CD4-positive, CD25-positive, alpha-beta regulatory T cell (primary cell): ENCODE measurements at regions not wholly inside any gene's neighbourhood (a gene's known extent, or its start where the extent isn't known, plus 50 kb on each side); places are given as distances from the start of the nearest gene placed in this dataset.
A peak's percentile ranks its signal among the peaks of the same experiment; 100 is the strongest.

Experiments
- ATAC-seq, 2 donors: fragments of 150-1000 bp; cut with Tn5 transposase; one replicate each; pipeline ENCODE4 v1.10.0; 2021; ENCODE audit warnings: low read depth in 2 of 2, moderate number of reproducible peaks in 2 of 2, moderate library complexity in 1 of 2
- DNase-seq, 3 donors: peaks; one replicate each; pipeline versions ENCODE4 v3.0.0 to v3.0.0-alpha.2; 2012 to 2022; ENCODE audit warnings: mixed read lengths in 1 of 3
- H3K27ac ChIP-seq: one replicate; pipeline ENCODE4 v1.7.0; 2013; ENCODE audit warnings: mild to moderate bottlenecking, low read length; ENCODE audit not compliant: insufficient read depth, poor library complexity, severe bottlenecking
- H3K27me3 ChIP-seq: one replicate; pipeline ENCODE4 v1.7.0; 2013; ENCODE audit warnings: low read length; ENCODE audit not compliant: control insufficient read depth, insufficient read depth
- H3K36me3 ChIP-seq: one replicate; pipeline ENCODE4 v1.7.0; 2013; ENCODE audit warnings: mild to moderate bottlenecking, low read length, moderate library complexity; ENCODE audit not compliant: control insufficient read depth, insufficient read depth
- H3K4me1 ChIP-seq: 2 replicates; pipeline ENCODE4 v1.7.0; 2013; ENCODE audit warnings: mild to moderate bottlenecking, low read length; ENCODE audit not compliant: insufficient read depth, control insufficient read depth, poor library complexity, severe bottlenecking
- H3K4me3 ChIP-seq: one replicate; pipeline ENCODE4 v1.7.0; 2013; ENCODE audit warnings: low read depth, mild to moderate bottlenecking, low read length, moderate library complexity
- H3K9me3 ChIP-seq, 2 experiments: 1 replicate in 1 of 2; 2 replicates in 1 of 2; pipeline ENCODE4 v1.7.0; 2013; ENCODE audit warnings: low read length in 2 of 2, mild to moderate bottlenecking in 1 of 2, moderate library complexity in 1 of 2; ENCODE audit not compliant: control insufficient read depth in 2 of 2
- H3K27ac Mint-ChIP-seq, 3 donors: one replicate each; pipeline ENCODE4 v1.8.0; 2020 to 2022; ENCODE audit warnings: mild to moderate bottlenecking in 3 of 3, mixed read lengths in 3 of 3, moderate library complexity in 2 of 3
- H3K27me3 Mint-ChIP-seq: one replicate; pipeline ENCODE4 v1.8.0; 2022; ENCODE audit warnings: mild to moderate bottlenecking, mixed read lengths
- H3K36me3 Mint-ChIP-seq: one replicate; pipeline ENCODE4 v1.8.0; 2020; ENCODE audit warnings: mixed read lengths
- H3K4me1 Mint-ChIP-seq, 4 donors: one replicate each; pipeline ENCODE4 v1.8.0; 2020 to 2022; ENCODE audit warnings: mixed read lengths in 4 of 4, mild to moderate bottlenecking in 1 of 4
- H3K4me3 Mint-ChIP-seq, 4 donors: one replicate each; pipeline ENCODE4 v1.8.0; 2020 to 2022; ENCODE audit warnings: mild to moderate bottlenecking in 4 of 4, mixed read lengths in 4 of 4, moderate library complexity in 3 of 4
- H3K9me3 Mint-ChIP-seq, 7 donors: one replicate each; pipeline ENCODE4 v1.8.0; 2020 to 2022; ENCODE audit warnings: mixed read lengths in 7 of 7, mild to moderate bottlenecking in 3 of 7, moderate library complexity in 2 of 7

- Histone ChIP-seq H3K36me3 (no peaks in the 10 kb centered on the region), H3K4me1 (no peaks in the 10 kb centered on the region), H3K27me3 (no peaks in the 10 kb centered on the region), H3K9me3 (peaks cover 8 to 13% of the 10 kb centered on the region in 2 experiments), H3K27ac (no peak overlapping the region), H3K4me3 (no peak overlapping the region)
- Mint-ChIP-seq H3K4me1 (peaks cover 0 to 7% (median 2%) of the 10 kb centered on the region in 4 donors), H3K9me3 (peaks cover 0 to 14% (median 0%) of the 10 kb centered on the region in 7 donors), H3K27ac (no peak overlapping the region), H3K27me3 (peaks cover 17% of the 10 kb centered on the region), H3K4me3 (no peak overlapping the region), H3K36me3 (no peaks in the 10 kb centered on the region)
- ATAC-seq (no peak), DNase-seq (no peak)
Observed at GRCh38 chr12:124696693-124697476, 129.5 kb upstream of the NCOR2 start.

DNA sequence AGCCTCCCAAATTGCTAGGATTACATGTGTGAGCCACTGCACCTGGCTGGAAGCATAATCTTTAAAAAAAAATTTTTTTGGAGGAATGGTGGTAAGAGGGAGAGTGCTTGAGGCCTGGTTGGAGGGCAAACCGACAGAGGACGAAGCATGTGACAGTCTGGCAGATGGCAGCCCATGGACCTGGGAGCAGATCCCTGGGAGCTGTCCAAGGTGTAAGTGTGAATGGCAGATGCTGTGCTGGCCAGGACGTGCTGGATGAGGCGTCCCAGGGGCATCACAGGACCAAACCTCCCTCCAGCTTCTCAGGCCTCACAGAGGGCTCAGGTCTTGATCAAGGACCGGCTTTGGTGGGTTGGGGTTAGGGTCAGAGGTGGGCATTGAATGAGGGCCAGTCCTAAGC lies 128.4 kb upstream of the NCOR2 start:
- ATAC-seq (no peak), DNase-seq (no peak)
- H3K36me3 Mint-ChIP-seq = no peaks in the 10 kb centered on the region
- H3K4me1 Mint-ChIP-seq = peaks cover 0 to 7% (median 2%) of the 10 kb centered on the region in 4 donors
- H3K27ac Mint-ChIP-seq = no peak overlapping the region
- no peak overlapping the region for H3K4me3 Mint-ChIP-seq
- no peaks in the 10 kb centered on the region for H3K4me1 ChIP-seq
- H3K9me3 Mint-ChIP-seq = peaks cover 0 to 20% (median 0%) of the 10 kb centered on the region in 7 donors
- H3K4me3 ChIP-seq = no peak overlapping the region
- peaks cover 12% of the 10 kb centered on the region for H3K27me3 Mint-ChIP-seq
- no peak overlapping the region for H3K27ac ChIP-seq
- no peaks in the 10 kb centered on the region for H3K36me3 ChIP-seq
- H3K9me3 ChIP-seq = peaks cover 13 to 19% of the 10 kb centered on the region in 2 experiments
- peaks cover 2% of the 10 kb centered on the region for H3K27me3 ChIP-seq

GRCh38 chr12:124694846-124695497 lies 127.6 kb upstream of the NCOR2 start:
- no peak for DNase-seq
- no peaks in the 10 kb centered on the region for H3K4me1 ChIP-seq
- ATAC-seq = no peak
- peaks cover 0 to 7% (median 2%) of the 10 kb centered on the region in 4 donors for H3K4me1 Mint-ChIP-seq
- H3K27ac Mint-ChIP-seq = peak overlapping the region in 1 of 3 donors; percentile 52
- peaks cover 12% of the 10 kb centered on the region for H3K27me3 Mint-ChIP-seq
- H3K36me3 ChIP-seq = no peaks in the 10 kb centered on the region
- no peak overlapping the region for H3K4me3 ChIP-seq
- H3K27me3 ChIP-seq = peaks cover 2% of the 10 kb centered on the region
- H3K4me3 Mint-ChIP-seq = no peak overlapping the region
- peaks cover 0 to 20% (median 0%) of the 10 kb centered on the region in 7 donors for H3K9me3 Mint-ChIP-seq
- no peak overlapping the region for H3K27ac ChIP-seq
- peaks cover 13 to 19% of the 10 kb centered on the region in 2 experiments for H3K9me3 ChIP-seq
- H3K36me3 Mint-ChIP-seq = no peaks in the 10 kb centered on the region

DNA sequence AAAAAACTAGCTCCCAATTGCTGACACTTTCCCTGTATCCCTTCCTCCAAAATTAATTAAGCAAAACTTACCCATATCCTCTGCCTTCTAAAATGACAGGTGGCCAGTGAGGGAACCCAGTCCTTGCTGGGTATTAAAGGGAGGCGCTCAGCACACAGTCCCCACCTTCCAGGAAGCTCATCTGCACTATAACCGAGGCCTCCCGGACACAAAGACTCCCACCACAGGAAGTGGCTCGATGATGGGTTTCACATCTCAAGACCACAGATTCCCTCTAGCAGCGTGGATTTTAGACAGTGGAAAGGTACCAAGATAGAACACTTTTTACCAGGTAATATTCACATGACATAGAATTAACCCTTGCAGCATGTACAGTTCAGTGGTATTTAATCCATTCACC lies 126.8 kb upstream of the NCOR2 start:
- Histone ChIP-seq H3K27me3 (peaks cover 2% of the 10 kb centered on the region), H3K27ac (no peak overlapping the region), H3K4me3 (peak overlapping the region; percentile 19), H3K9me3 (peaks cover 13 to 19% of the 10 kb centered on the region in 2 experiments), H3K4me1 (no peaks in the 10 kb centered on the region), H3K36me3 (no peaks in the 10 kb centered on the region)
- DNase-seq (peak in 1 of 3 donors; percentile 12), ATAC-seq (no peak)
- Mint-ChIP-seq H3K27ac (peak overlapping the region in 1 of 3 donors; percentile 52), H3K4me1 (peaks cover 0 to 7% (median 2%) of the 10 kb centered on the region in 4 donors), H3K36me3 (no peaks in the 10 kb centered on the region), H3K27me3 (peaks cover 8% of the 10 kb centered on the region), H3K9me3 (peaks cover 0 to 20% (median 0%) of the 10 kb centered on the region in 7 donors), H3K4me3 (no peak overlapping the region)

DNA sequence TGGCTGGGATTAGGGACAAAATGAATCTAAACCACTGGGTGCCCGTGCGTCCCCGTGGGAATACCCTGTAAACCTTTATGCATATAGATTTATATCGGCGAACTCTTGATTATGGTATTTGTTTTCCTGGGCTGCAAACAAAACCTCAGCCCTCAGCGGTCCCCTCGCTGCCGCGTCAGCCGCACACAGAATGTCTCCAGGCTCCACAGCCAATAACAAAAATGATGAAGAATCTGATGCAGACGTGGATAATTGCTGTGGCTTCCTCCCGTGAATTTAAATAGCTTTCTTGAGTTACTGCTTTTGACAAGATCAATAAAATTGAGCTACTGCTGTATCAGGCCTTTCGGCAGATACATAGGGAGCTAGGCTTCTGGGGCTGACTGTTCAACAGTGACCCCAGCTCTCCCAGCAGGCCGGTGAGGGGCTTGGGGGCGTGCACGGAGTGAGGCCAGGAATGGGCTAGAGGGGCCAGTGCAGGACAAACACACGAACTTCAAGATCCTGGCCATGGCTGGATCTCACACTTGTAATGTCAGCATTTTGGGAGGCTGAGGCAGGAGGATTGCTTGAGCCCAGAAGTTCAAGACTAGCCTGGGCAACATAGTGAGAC lies 125.8 kb upstream of the NCOR2 start:
- Mint-ChIP-seq H3K27ac (peak overlapping the region in 1 of 3 donors; percentile 41), H3K36me3 (no peaks in the 10 kb centered on the region), H3K9me3 (peaks cover 0 to 20% (median 0%) of the 10 kb centered on the region in 7 donors), H3K4me3 (no peak overlapping the region), H3K4me1 (peaks cover 0 to 9% (median 2%) of the 10 kb centered on the region in 4 donors), H3K27me3 (no peaks in the 10 kb centered on the region)
- Histone ChIP-seq H3K27ac (no peak overlapping the region), H3K27me3 (peaks cover 2% of the 10 kb centered on the region), H3K4me1 (peaks cover 1% of the 10 kb centered on the region), H3K4me3 (no peak overlapping the region), H3K9me3 (peaks cover 13 to 19% of the 10 kb centered on the region in 2 experiments), H3K36me3 (no peaks in the 10 kb centered on the region)
- DNase-seq = no peak
- ATAC-seq = no peak

- Mint-ChIP-seq H3K9me3 (peaks cover 0 to 20% (median 0%) of the 10 kb centered on the region in 7 donors), H3K27ac (no peak overlapping the region), H3K36me3 (no peaks in the 10 kb centered on the region), H3K4me1 (peaks cover 0 to 17% (median 4%) of the 10 kb centered on the region in 4 donors), H3K4me3 (no peak overlapping the region), H3K27me3 (peaks cover 4% of the 10 kb centered on the region)
- H3K4me3 ChIP-seq = no peak overlapping the region
- peaks cover 13 to 19% of the 10 kb centered on the region in 2 experiments for H3K9me3 ChIP-seq
- H3K27me3 ChIP-seq = peaks cover 2% of the 10 kb centered on the region
- no peak for ATAC-seq
- H3K27ac ChIP-seq = no peak overlapping the region
- no peaks in the 10 kb centered on the region for H3K36me3 ChIP-seq
- no peak for DNase-seq
- peaks cover 9% of the 10 kb centered on the region for H3K4me1 ChIP-seq
Observed at GRCh38 chr12:124692443-124692842, 125.0 kb upstream of the NCOR2 start.

GRCh38 chr12:124691429-124691828 lies 124.0 kb upstream of the NCOR2 start:
- Mint-ChIP-seq H3K27ac (no peak overlapping the region), H3K4me3 (peak overlapping the region in 1 of 4 donors; percentile 21), H3K4me1 (peaks cover 0 to 22% (median 5%) of the 10 kb centered on the region in 4 donors), H3K36me3 (no peaks in the 10 kb centered on the region), H3K9me3 (peaks cover 0 to 20% (median 0%) of the 10 kb centered on the region in 7 donors), H3K27me3 (peaks cover 6% of the 10 kb centered on the region)
- Histone ChIP-seq H3K36me3 (no peaks in the 10 kb centered on the region), H3K27me3 (peaks cover 2% of the 10 kb centered on the region), H3K9me3 (peaks cover 13 to 19% of the 10 kb centered on the region in 2 experiments), H3K4me1 (peaks cover 11% of the 10 kb centered on the region), H3K4me3 (no peak overlapping the region), H3K27ac (no peak overlapping the region)
- ATAC-seq = no peak
- DNase-seq = no peak
